NOMO-1 treated with dmso at 0.1 percent for 144 hours (cell line): ENCODE measurements at regions not wholly inside any gene's neighbourhood (a gene's known extent, or its start where the extent isn't known, plus 50 kb on each side); places are given as distances from the start of the nearest gene placed in this dataset.
"Not testable (repeated sequence)": the region's sequence is repeated elsewhere in the genome, so short reads cannot be mapped to it uniquely, and the experiment has no call there.

ENCODE experiments used
- DNase-seq: peaks from one replicate; lab custom pipeline; 2025; ENCODE audit not compliant: unreplicated experiment; lab: John Stamatoyannopoulos, UW

DNA sequence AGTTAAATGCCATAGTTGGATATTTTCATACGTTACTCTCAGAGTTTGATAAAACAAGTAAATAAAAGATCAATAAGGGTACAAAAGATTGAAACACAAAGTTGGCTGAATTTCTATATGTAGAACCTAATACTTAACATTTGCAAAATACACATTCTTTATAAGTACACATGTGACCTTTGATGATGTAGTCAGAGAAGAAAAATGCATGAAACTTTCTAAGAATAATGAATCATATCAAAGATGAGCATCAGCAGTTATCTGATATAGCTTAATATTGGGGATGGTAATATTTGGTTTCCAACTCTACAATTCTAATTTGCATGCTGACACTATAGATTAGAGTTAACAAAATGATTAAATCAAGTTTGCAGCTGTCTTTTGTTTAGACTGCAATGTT lies 188.0 kb upstream of the TGFBR2 start:
- no peak for DNase-seq

DNA sequence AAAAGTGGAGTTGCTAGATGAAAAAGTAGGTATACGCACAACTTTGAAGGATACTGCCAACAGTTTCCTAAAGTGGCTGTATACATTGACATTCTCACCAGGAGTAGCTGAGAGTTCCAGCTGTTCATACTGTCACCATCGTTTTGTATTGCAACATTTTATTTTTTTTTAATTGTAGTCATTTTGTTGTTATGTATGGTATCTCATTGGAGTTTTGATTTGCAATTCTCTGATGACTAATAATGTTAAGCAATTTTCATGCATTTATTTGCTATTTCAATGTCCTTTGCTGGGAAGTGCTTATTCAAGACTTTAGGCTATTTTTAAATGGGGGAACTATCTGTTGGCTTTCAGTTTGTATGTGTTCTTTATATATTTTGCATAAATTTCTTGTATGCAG lies 185.1 kb upstream of the TGFBR2 start:
- no peak for DNase-seq

GRCh38 chr3:30426293-30426993 lies 180.0 kb upstream of the TGFBR2 start:
- no peak for DNase-seq

DNA sequence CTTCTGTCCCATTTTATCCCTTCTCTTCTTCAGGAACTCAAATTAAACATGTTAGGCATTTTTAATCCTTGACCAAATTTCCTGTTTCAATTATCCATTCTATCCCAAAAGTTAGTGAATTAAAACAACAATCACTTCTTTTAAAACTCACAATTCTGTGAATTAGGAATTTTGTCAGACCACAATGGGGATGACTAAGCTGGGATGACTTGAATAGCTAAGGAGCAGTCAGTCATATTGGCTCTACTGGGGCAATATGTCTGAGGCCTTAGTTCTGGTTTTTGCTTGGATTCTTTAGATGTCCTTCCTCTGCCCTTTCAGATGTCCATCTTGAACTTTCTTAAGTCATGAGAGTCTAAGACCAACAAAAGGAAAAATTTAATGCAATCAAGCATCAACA lies 178.2 kb upstream of the TGFBR2 start:
- no peak for DNase-seq

DNA sequence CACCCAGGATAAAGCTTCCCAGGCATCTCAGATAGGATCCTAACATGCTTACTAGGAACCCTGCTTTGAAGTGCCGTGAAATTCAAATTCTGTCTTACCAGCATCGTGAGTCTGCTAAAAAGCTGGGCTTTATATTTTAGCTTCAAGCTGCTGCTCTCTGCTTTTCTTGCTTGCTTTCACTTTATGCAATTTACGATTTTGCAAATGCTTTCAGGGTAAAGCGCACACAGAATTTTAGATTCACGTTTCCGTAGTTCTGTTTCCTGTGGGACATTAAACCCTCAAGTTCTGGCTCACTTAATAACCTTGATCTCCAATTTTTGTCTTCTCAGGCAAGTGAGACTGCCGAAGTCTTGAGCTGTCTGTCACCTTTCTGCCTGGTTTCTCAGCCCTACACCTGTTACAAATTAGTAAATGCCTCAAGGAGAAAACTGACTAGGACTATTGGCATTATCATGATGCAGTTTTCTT lies 170.5 kb upstream of the TGFBR2 start:
- DNase-seq = no peak

GRCh38 chr3:30437171-30437601 lies 169.2 kb upstream of the TGFBR2 start:
- no peak for DNase-seq

DNA sequence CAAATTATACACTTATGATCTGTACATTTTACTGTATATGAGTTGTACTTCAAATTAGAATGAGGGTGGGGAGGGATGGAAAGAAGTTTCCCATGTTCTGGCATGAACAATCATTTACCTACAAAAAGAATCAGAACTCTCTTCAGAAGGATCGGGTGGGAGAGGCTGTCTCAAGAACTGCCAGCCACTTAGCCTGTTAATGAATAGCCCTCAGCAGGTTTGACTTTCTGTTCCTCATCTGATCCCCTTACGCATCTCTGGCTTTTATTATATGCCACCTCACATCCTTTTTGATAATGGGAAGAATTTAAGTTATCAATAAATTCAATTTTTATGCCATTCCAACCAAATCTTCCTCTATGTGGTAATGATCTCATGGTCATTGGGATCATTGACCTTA lies 168.3 kb upstream of the TGFBR2 start:
- DNase-seq = peak; percentile 45

- no peak for DNase-seq
Measured at GRCh38 chr3:30439451-30440053, 166.8 kb upstream of the TGFBR2 start.

GRCh38 chr3:30440147-30440604 lies 166.2 kb upstream of the TGFBR2 start:
- DNase-seq = no peak

- DNase-seq = no peak
Measured at GRCh38 chr3:30440880-30441279, 165.5 kb upstream of the TGFBR2 start.

DNA sequence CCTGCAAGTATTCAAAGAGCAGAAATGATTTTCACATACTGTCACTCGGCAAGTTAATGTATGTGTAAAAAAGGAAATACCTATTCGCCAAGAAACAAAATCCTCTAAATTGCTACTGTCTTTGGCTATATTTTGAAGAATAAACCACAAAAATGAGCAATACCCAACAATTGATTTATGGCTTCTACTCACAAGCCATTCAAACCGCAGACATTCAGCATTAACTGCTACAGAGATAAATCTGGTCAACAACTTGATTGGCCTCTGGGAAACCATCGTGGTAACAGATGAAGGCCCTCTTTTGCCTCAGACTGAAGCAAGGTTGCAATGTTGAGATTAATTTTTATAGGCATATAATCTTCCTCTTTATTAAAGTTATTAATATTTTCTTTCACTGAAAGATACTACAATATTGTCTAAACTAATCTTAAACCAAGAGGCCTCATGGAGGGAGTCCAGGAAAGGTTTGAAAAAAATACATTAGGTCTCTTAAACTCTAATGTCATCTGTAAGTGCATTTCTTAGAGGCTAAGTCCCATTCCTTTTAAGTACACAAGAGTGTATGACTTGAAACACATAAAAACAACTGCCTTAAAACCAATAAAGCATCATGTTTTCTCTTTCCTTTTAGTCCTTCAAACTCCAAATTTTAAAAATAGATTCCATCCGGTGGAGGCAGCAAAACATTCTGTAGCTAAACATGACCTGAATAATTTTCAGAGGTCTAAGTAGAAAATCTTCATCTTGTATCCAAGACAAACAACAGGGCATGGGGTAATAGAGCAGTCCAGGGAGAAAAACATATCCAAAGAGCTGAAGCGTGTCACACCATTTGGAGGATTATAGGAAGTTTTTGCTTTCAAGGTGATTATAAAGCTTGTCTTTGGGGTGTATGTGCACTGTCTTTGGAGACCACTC lies 162.4 kb upstream of the TGFBR2 start:
- peak; percentile 64 for DNase-seq

GRCh38 chr3:30448450-30449289 lies 157.7 kb upstream of the TGFBR2 start:
- DNase-seq = no peak

DNA sequence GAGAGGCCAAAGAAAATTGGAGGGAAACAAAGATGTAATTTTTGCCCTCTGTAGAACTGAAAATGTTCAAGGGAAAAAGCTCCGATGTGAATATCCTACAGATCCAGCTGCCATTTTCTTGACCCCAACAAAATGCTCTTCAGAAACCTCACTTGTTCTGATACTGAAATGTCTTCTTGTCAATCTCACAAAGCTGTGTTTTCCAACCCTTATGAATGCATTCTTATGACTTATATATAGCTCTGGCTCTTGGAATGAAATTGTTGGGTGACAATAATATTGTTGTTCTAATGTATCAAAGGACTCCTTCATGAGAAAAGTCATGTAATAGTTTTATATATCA lies 157.1 kb upstream of the TGFBR2 start:
- DNase-seq = no peak

DNA sequence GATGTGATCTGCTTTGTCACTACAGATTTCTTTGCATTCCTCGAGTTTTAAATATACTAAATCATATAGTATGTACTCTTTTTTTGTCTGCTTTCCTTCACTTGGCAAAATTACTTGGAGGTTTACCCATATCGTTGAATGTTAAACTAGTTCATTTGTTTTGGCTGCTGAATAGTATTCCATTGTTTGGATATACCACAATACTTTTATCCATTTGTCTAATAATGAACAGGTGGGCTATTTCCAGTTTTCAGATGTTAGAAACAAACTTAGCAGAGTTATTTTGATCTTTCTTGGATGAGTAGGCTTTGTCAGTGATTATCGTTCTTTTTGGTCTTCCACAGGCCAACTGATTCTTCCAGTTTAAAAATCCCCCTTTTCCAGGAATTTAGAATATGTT lies 154.0 kb upstream of the TGFBR2 start:
- DNase-seq = no peak

DNA sequence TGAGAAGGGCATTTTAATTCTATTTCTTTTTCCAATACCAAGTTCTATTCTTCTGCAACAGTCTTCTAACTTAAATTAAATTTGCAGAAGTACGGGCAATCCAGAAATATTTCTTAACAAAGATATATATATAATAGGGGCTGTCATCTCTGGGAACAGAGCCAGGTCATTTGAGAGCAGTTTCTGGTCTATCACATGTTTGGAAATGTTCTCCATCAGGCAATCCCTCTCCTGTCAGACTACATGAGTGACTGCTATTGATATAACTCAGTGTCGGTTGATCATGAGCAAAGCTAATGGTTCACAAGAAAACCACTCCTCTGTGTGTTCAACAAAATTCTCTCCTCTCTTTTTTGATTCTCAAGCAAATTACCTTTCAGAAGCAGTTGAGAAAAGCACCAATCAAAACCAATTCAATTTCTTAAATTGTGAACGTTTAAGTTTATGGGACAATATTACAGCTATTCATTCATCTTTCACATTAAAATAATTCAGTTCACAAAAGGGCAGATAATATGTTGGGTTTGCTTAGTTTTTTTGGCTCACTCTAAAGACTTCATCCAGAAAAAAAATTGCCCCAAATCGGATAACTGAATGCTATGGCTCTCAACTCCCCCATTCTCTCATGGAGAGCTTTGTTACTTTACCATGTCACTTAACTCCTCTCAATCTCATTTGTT lies 152.9 kb upstream of the TGFBR2 start:
- peak; percentile 25 for DNase-seq

DNA sequence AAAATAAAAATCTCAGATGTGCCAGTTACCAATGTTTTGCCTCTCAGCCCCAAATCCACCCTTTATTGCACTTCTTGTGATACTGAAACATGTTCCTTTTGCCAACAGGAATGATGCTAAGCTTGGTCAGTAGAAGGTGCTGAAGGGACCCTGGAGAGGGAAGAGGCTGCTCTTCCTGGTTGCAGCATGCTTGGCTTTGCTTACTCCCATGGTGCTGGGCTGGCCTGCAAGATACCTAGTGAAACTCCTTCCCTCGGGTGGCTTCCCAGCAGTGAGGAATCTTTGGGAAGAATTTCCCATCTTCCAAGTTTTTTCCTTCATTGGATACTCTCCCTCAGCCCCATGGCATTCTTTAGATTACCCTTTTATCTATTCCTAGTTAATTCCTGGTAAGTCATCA lies 151.8 kb upstream of the TGFBR2 start:
- DNase-seq = no peak

GRCh38 chr3:30455112-30455511 lies 151.3 kb upstream of the TGFBR2 start:
- not testable (repeated sequence) for DNase-seq

DNA sequence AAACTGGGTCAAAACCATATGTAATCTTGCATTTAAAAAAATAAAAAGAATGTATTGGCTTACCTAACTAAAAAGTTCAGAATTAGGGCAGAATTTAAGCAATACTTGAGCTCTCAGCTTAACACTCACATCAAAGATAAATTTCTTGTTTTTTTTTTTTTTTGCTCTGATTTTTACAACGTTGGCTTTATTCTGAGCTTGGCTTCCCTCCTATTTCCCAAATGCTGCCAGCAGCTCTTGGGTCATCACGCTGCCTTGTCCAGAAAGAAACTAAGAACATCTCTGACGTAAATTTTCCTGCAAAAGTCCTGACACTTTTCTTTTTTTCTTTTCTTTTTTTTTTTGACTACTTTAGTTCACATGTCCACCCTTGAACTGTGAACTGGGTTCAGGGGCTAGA lies 150.6 kb upstream of the TGFBR2 start:
- DNase-seq = no peak

GRCh38 chr3:30456264-30456663 lies 150.1 kb upstream of the TGFBR2 start:
- DNase-seq = no peak

DNA sequence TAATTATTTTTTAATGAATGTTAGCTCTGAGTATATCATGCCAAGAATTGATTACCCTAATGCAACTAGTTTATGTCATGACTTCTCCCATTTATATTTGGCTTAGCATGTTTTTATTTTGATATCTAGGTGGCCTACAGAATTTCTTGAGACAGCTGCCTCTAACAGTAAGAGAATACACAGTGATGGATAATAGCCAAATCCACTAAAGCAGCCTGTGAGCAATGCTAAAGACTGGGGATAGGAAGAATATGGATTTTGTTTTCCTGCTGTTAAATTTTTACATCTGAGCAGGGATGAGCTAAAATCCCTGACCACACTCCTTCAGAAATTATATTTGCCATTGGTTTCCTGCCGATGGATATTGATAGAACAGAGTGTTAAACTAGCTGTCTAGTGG lies 149.3 kb upstream of the TGFBR2 start:
- no peak for DNase-seq
